Body of pancreas (tissue), 4 donors: ENCODE measurements at regions not wholly inside any gene's neighbourhood (a gene's known extent, or its start where the extent isn't known, plus 50 kb on each side); places are given as distances from the start of the nearest gene placed in this dataset.
"Not testable (repeated sequence)": the region's sequence is repeated elsewhere in the genome, so short reads cannot be mapped to it uniquely, and the experiment has no call there.

Experiments used
- ATAC-seq: fragments of 150-250 bp; one replicate; pipeline ENCODE4 v1.9.1; 2016
- DNase-seq, 4 donors: peaks; one replicate each; pipeline ENCODE4 v3.0.0-alpha.2; 2019
- H3K27ac ChIP-seq, 4 donors: fragments of 200-600 bp; sonication (generic); 1 replicate in 3 of 4; 2 replicates in 1 of 4; pipeline versions ENCODE4 v1.5.1 to v1.6.1; 2016 to 2019; ENCODE audit warnings: mild to moderate bottlenecking in 1 of 4, mixed read lengths in 1 of 4, moderate library complexity in 1 of 4
- H3K27me3 ChIP-seq, 2 donors: fragments of 200-600 bp; sonication (generic); one replicate each; pipeline ENCODE4 v1.6.0; 2016; ENCODE audit warnings: mild to moderate bottlenecking in 1 of 2
- H3K36me3 ChIP-seq, 2 donors: fragments of 200-600 bp; sonication (generic); replicated peaks in 1 of 2; 2 replicates each; pipeline ENCODE4 v1.5.1; 2016; ENCODE audit warnings: low read depth in 2 of 2; ENCODE audit not compliant: insufficient read depth in 1 of 2
- H3K4me1 ChIP-seq: fragments of 200-600 bp; sonication (generic); one replicate; pipeline ENCODE4 v1.6.0; 2016
- H3K4me3 ChIP-seq, 2 donors: fragments of 200-600 bp; sonication (generic); 1 replicate in 1 of 2; 2 replicates in 1 of 2; pipeline ENCODE4 v1.5.1; 2016 to 2019
- H3K9me3 ChIP-seq, 3 donors: fragments of 200-600 bp; sonication (generic); 1 replicate in 2 of 3; 2 replicates in 1 of 3; pipeline ENCODE4 v1.5.1; 2016
- CTCF ChIP-seq, 7 experiments: fragments of 450-650 bp in 4 of 7; fragments of 200-600 bp in 3 of 7; sonication (generic) in 3 of 7; IDR thresholded peaks; one replicate each; pipeline ENCODE4 v1.5.1; 2016 to 2019; ENCODE audit warnings: antibody characterized with exemption in 7 of 7
- POLR2A ChIP-seq, 3 donors: fragments of 450-650 bp; IDR thresholded peaks; one replicate each; pipeline ENCODE4 v1.6.1; 2016; ENCODE audit warnings: antibody characterized with exemption in 3 of 3, mild to moderate bottlenecking in 2 of 3
- WGBS, 2 donors: methylation state at CpG; one replicate each; pipeline ENCODE4 v1.1.5; 2017; 5-methylcytosine and 5-hydroxymethylcytosine counted together
- intact Hi-C: fragments of 100-400 bp; cut with DNase I; formaldehyde crosslinking; loops from one replicate; pipeline ENCODE4 v1.15.1; 2023

- ATAC-seq (no peak), DNase-seq (no peak)
- Histone ChIP-seq H3K27me3 (no peaks in the 10 kb centered on the region), H3K4me3 (no peak overlapping the region), H3K27ac (no peak overlapping the region), H3K36me3 (no peaks in the 10 kb centered on the region), H3K9me3 (no peaks in the 10 kb centered on the region), H3K4me1 (peaks cover 15% of the 10 kb centered on the region)
- no peak for TF ChIP-seq CTCF (IDR thresholded peaks at IDR 0.05)
- TF ChIP-seq POLR2A (IDR thresholded peaks at IDR 0.05): no peak
- intact Hi-C loops: no loop called here
- WGBS, 2 donors: 55 to 63% methylated on average over 2 of the region's 2 CpGs
Measured at GRCh38 chr2:52473526-52473925, 1294.1 kb upstream of the CHAC2 start.

GRCh38 chr2:52470457-52470856 lies 1297.1 kb upstream of the CHAC2 start:
- H3K9me3 ChIP-seq, intact Hi-C loops, H3K36me3 ChIP-seq, H3K4me3 ChIP-seq, H3K27ac ChIP-seq, DNase-seq, ATAC-seq, H3K27me3 ChIP-seq: not testable (repeated sequence)
- 93 to 100% methylated on average over 1 of the region's 1 CpG for WGBS, 2 donors
- H3K4me1 ChIP-seq: peaks cover 15% of the 10 kb centered on the region

GRCh38 chr2:52467189-52467588 lies 1300.4 kb upstream of the CHAC2 start:
- Histone ChIP-seq H3K27ac (no peak overlapping the region), H3K27me3 (no peaks in the 10 kb centered on the region), H3K36me3 (no peaks in the 10 kb centered on the region), H3K9me3 (no peaks in the 10 kb centered on the region), H3K4me1 (no peaks in the 10 kb centered on the region), H3K4me3 (no peak overlapping the region)
- intact Hi-C loops: no loop called here
- no peak for DNase-seq
- 96% methylated on average over 2 of the region's 2 CpGs for WGBS, 2 donors
- TF ChIP-seq CTCF (IDR thresholded peaks at IDR 0.05) (no peak), POLR2A (IDR thresholded peaks at IDR 0.05) (no peak)
- no peak for ATAC-seq

GRCh38 chr2:52465287-52465686 lies 1302.3 kb upstream of the CHAC2 start:
- 86 to 89% methylated on average over 3 of the region's 3 CpGs for WGBS, 2 donors
- TF ChIP-seq POLR2A (IDR thresholded peaks at IDR 0.05) (no peak), CTCF (IDR thresholded peaks at IDR 0.05) (no peak)
- no peak for ATAC-seq
- Histone ChIP-seq H3K9me3 (no peaks in the 10 kb centered on the region), H3K36me3 (no peaks in the 10 kb centered on the region), H3K27ac (no peak overlapping the region), H3K4me1 (no peaks in the 10 kb centered on the region), H3K27me3 (no peaks in the 10 kb centered on the region), H3K4me3 (no peak overlapping the region)
- intact Hi-C loops: no loop called here
- no peak for DNase-seq

GRCh38 chr2:52463457-52463856 lies 1304.1 kb upstream of the CHAC2 start:
- no peak for DNase-seq
- no peak for ATAC-seq
- Histone ChIP-seq H3K4me1 (no peaks in the 10 kb centered on the region), H3K36me3 (no peaks in the 10 kb centered on the region), H3K27me3 (no peaks in the 10 kb centered on the region), H3K27ac (no peak overlapping the region), H3K9me3 (no peaks in the 10 kb centered on the region), H3K4me3 (no peak overlapping the region)
- WGBS, 2 donors: 57 to 64% methylated on average over 3 of the region's 3 CpGs
- TF ChIP-seq POLR2A (IDR thresholded peaks at IDR 0.05) (no peak), CTCF (IDR thresholded peaks at IDR 0.05) (no peak)
- intact Hi-C loops: no loop called here
